A673 (cell line): ENCODE measurements at regions not wholly inside any gene's neighbourhood (a gene's known extent, or its start where the extent isn't known, plus 50 kb on each side); places are given as distances from the start of the nearest gene placed in this dataset.

Source experiments
- BruUV-seq: library from RNA; stranded (reverse); fragments of 400-500 nt; replicated peaks from 2 replicates; lab custom pipeline; 2021; lab: Mats Ljungman, UMichigan
- CTCF ChIA-PET: fragments of 300-600 bp; sonication (Branson Sonifier 250); formaldehyde crosslinking; loops from one replicate; lab custom pipeline; 2022; ENCODE audit warnings: antibody characterized with exemption; lab: Charles Lee
- POLR2A ChIA-PET: fragments of 300-600 bp; sonication (Branson Sonifier 250); formaldehyde crosslinking; loops from one replicate; lab custom pipeline; 2022; ENCODE audit warnings: antibody characterized with exemption; ENCODE audit not compliant: low non-redundant PET; lab: Charles Lee
- DNase-seq: peaks from one replicate; pipeline ENCODE4 v3.0.0-alpha.2; 2015; ENCODE audit warnings: low spot score
- H3K27ac ChIP-seq: fragments of 200-600 bp; sonication (generic); 2 replicates; pipeline ENCODE4 v1.5.1; 2016; ENCODE audit warnings: mixed run types, low read depth, mild to moderate bottlenecking, mixed read lengths, antibody characterized with exemption, low read length; ENCODE audit not compliant: poor library complexity, severe bottlenecking
- H3K27me3 ChIP-seq: fragments of 200-600 bp; sonication (generic); replicated peaks from 2 replicates; pipeline ENCODE4 v1.6.1; 2017; ENCODE audit warnings: mixed run types, low read depth, mild to moderate bottlenecking, mixed read lengths, antibody characterized with exemption, low read length; ENCODE audit not compliant: insufficient read depth, poor library complexity
- H3K36me3 ChIP-seq: fragments of 200-600 bp; sonication (generic); 2 replicates; pipeline ENCODE4 v1.6.1; 2016; ENCODE audit warnings: mixed run types, mild to moderate bottlenecking, mixed read lengths, antibody characterized with exemption, low read length; ENCODE audit not compliant: insufficient read depth, poor library complexity, severe bottlenecking
- H3K4me1 ChIP-seq: fragments of 200-600 bp; sonication (generic); 2 replicates; pipeline ENCODE4 v1.6.1; 2017; ENCODE audit warnings: mixed run types, mild to moderate bottlenecking, mixed read lengths, antibody characterized with exemption, low read length; ENCODE audit not compliant: insufficient read depth, poor library complexity, severe bottlenecking
- H3K4me3 ChIP-seq: fragments of 200-600 bp; sonication (generic); 2 replicates; pipeline ENCODE4 v1.5.1; 2016; ENCODE audit warnings: low read depth, mixed run types, mild to moderate bottlenecking, mixed read lengths, low read length; ENCODE audit not compliant: poor library complexity, severe bottlenecking
- H3K9me3 ChIP-seq: fragments of 200-600 bp; sonication (generic); 2 replicates; pipeline ENCODE4 v1.6.1; 2016; ENCODE audit warnings: mixed run types, low read depth, mild to moderate bottlenecking, mixed read lengths, antibody characterized with exemption, low read length; ENCODE audit not compliant: poor library complexity, severe bottlenecking
- EZH2 ChIP-seq: fragments of 200-600 bp; sonication (generic); IDR thresholded peaks from 2 replicates; pipeline ENCODE4 v1.6.1; 2017; ENCODE audit warnings: borderline replicate concordance, low read depth, mild to moderate bottlenecking, mixed read lengths, antibody characterized with exemption, low read length; ENCODE audit not compliant: poor library complexity, severe bottlenecking
- intact Hi-C: fragments of 100-400 bp; cut with micrococcal nuclease; formaldehyde crosslinking; loops from one replicate; pipeline ENCODE4 v1.10.0; 2022; ENCODE audit not compliant: unreplicated experiment
- TF ChIP-seq, protein P1 (sequence below): fragments of 300-800, 200-600 bp; sonication (generic); conservative IDR thresholded peaks from 2 replicates; pipeline ENCODE4 v1.5.1; 2017; ENCODE audit warnings: low read depth, mild to moderate bottlenecking, antibody characterized with exemption, low read length, moderate library complexity, mixed read lengths

DNA sequence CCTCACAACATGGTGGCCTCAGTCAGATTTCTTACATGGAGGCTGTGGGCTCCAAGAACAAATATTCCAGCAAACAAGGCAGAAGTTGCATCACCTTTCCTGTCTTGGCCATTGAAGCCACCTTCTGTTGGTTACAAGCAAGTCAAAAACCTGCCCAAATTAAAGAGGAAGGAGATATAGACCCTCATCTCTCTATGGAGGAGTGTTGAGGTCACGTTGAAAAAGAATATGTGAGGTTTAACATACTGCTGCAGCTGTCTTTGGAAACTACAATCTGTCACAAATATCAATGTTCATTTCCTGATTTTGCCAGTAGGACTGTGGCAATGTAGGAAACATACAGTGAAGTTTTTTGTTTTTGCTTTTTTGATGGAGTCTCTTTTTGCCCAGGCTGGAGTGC, 211.4 kb downstream of the COPRS start:
- no TSS peak for BruUV-seq
- Histone ChIP-seq H3K27me3 (no peaks in the 10 kb centered on the region), H3K9me3 (no peaks in the 10 kb centered on the region), H3K4me3 (no peak overlapping the region), H3K4me1 (no peaks in the 10 kb centered on the region), H3K36me3 (no peaks in the 10 kb centered on the region), H3K27ac (no peak overlapping the region)
- TF ChIP-seq, protein P1, sequence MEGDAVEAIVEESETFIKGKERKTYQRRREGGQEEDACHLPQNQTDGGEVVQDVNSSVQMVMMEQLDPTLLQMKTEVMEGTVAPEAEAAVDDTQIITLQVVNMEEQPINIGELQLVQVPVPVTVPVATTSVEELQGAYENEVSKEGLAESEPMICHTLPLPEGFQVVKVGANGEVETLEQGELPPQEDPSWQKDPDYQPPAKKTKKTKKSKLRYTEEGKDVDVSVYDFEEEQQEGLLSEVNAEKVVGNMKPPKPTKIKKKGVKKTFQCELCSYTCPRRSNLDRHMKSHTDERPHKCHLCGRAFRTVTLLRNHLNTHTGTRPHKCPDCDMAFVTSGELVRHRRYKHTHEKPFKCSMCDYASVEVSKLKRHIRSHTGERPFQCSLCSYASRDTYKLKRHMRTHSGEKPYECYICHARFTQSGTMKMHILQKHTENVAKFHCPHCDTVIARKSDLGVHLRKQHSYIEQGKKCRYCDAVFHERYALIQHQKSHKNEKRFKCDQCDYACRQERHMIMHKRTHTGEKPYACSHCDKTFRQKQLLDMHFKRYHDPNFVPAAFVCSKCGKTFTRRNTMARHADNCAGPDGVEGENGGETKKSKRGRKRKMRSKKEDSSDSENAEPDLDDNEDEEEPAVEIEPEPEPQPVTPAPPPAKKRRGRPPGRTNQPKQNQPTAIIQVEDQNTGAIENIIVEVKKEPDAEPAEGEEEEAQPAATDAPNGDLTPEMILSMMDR = no peak
- TF ChIP-seq EZH2 = no peak
- ChIA-PET CTCF (no interaction called here), POLR2A (no interaction called here)
- no peak for DNase-seq
- intact Hi-C loops = no loop called here

DNA sequence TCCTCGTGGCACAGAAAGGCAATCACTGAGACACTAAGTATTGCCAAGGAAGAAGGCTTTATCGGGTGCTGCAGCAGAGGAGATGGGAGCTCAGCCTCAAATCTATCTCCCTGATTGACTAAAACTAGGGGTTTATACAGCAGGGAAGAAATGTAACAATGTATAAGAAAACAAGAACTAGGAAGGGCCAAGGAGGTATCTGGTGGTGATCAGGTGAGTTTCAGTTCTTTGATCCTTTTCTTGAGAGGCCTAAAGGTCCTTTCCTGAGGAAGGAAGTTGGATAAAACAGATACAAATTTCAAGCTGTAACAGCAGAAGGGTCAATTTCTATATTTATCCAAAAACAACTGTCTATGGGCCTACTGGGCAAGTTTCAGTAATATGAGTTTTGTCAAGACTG, 212.4 kb downstream of the COPRS start:
- BruUV-seq = no TSS peak
- no peaks in the 10 kb centered on the region for H3K9me3 ChIP-seq
- intact Hi-C loops = no loop called here
- H3K36me3 ChIP-seq = no peaks in the 10 kb centered on the region
- no peaks in the 10 kb centered on the region for H3K4me1 ChIP-seq
- no peak for DNase-seq
- H3K4me3 ChIP-seq = no peak overlapping the region
- POLR2A ChIA-PET = no interaction called here
- CTCF ChIA-PET = no interaction called here
- H3K27me3 ChIP-seq = no peaks in the 10 kb centered on the region
- TF ChIP-seq, protein P1 = no peak
- TF ChIP-seq EZH2 = no peak
- H3K27ac ChIP-seq = no peak overlapping the region

DNA sequence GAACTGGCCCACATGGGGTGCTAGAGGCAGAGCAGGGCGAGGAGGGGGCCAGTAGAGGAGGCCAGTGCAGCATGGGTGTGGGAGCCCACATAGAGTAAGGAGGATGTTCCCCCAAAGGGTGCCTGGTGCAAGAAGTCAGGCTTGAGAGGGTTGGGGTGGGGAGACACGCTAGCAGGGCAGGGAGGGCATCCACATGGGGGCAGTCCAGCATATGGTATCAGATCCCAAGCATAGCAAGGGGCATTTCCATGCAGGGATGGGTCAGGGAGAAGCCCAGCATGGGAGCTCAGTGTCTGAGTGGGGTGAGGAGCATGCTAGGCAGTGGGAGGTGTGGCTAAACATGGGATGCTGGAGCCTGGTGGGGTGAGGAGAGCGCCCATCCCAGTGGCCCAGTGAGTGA, 213.7 kb downstream of the COPRS start:
- no peak overlapping the region for H3K27ac ChIP-seq
- no peaks in the 10 kb centered on the region for H3K4me1 ChIP-seq
- BruUV-seq = no TSS peak
- ChIA-PET CTCF (no interaction called here), POLR2A (no interaction called here)
- no peaks in the 10 kb centered on the region for H3K9me3 ChIP-seq
- intact Hi-C loops = no loop called here
- no peaks in the 10 kb centered on the region for H3K36me3 ChIP-seq
- no peaks in the 10 kb centered on the region for H3K27me3 ChIP-seq
- no peak overlapping the region for H3K4me3 ChIP-seq
- DNase-seq = no peak
- no peak for TF ChIP-seq EZH2
- TF ChIP-seq, protein P1 = no peak
